ENCODE measurements at regions not wholly inside any gene's neighbourhood (a gene's known extent, or its start where the extent isn't known, plus 50 kb on each side); places are given as distances from the start of the nearest gene placed in this dataset.

DNA sequence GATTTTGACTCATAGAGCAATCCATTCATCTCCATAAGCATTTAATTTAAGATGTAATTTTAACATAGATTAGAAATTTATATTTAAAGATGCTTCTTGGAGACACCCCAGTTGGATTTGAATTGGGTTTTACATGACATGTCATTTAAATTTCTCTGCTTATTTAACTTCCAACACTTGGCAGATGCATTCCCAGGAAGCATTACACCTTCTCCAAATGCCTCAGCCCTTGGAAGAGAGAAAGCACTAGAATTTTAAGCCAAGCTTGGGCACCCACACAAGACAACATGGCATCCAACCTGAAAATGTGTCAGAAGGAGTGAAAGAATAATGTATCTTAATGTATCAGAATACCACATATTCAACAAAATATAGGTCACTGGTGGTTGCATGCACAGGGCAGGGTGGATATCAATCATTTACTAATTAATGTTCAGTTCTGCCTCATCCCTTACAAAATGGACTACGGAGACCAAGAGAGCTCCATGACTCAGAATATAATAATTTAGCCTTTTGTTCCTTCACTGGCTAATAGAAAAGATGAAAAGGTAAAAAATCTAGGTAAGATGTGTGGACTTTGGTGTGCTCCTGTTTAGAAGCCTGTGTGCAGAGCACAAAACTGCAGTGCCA lies 541.7 kb upstream of the SORCS1 start:
- DNase-seq (ENCODE audit: low read depth), result no peak
- no peak overlapping the region for H3K4me3 ChIP-seq (ENCODE audit: low read depth, low read length)
- TF ChIP-seq, protein P1, sequence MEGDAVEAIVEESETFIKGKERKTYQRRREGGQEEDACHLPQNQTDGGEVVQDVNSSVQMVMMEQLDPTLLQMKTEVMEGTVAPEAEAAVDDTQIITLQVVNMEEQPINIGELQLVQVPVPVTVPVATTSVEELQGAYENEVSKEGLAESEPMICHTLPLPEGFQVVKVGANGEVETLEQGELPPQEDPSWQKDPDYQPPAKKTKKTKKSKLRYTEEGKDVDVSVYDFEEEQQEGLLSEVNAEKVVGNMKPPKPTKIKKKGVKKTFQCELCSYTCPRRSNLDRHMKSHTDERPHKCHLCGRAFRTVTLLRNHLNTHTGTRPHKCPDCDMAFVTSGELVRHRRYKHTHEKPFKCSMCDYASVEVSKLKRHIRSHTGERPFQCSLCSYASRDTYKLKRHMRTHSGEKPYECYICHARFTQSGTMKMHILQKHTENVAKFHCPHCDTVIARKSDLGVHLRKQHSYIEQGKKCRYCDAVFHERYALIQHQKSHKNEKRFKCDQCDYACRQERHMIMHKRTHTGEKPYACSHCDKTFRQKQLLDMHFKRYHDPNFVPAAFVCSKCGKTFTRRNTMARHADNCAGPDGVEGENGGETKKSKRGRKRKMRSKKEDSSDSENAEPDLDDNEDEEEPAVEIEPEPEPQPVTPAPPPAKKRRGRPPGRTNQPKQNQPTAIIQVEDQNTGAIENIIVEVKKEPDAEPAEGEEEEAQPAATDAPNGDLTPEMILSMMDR (IDR thresholded peaks at IDR 0.05; ENCODE audit: insufficient read depth, low read depth, low read length), result no peak

DNA sequence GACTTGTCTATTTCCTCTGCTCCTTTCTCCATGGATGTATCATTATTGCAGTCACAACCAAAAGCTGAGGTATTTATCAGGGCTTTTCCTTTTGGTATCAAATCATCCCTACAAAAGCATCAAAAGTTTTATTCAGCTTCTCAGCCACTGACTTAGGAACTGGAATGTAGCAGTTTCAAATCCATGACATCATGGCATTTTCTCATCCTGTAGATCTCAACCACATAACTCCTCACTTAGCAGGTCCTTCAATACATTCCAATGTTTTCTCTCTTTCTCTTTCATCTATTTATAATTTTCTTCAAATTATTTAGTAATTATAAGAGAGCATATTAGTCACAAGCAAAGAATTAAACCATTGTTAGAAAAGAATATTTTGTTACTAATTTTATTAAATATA lies 537.4 kb upstream of the SORCS1 start:
- H3K4me3 ChIP-seq (ENCODE audit: low read depth, low read length), result no peak overlapping the region
- TF ChIP-seq, protein P1 (IDR thresholded peaks at IDR 0.05; ENCODE audit: insufficient read depth, low read depth, low read length), result no peak
- DNase-seq (ENCODE audit: low read depth), result peak; percentile 2

DNA sequence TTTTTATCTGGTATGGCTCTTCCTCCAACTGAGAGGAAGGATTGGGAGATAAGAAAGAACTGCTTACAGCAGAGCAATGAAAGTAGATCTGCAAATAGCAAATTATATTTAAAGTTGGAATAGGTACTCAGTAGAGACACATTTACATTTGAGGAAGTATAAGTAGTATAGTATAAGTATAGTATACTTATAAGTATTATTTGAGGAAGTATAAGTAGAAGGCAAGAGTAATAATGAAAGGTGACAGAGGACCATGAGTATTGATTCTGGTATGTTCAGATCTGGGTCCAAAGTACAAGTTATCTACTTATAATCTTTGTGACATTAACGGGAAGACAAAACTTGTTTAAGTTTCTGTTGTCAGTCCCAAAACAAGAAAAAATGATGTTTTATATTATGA lies 527.6 kb upstream of the SORCS1 start:
- TF ChIP-seq, protein P1 (IDR thresholded peaks at IDR 0.05; ENCODE audit: insufficient read depth, low read depth, low read length), result no peak
- DNase-seq (ENCODE audit: low read depth), result no peak
- no peak overlapping the region for H3K4me3 ChIP-seq (ENCODE audit: low read depth, low read length)

DNA sequence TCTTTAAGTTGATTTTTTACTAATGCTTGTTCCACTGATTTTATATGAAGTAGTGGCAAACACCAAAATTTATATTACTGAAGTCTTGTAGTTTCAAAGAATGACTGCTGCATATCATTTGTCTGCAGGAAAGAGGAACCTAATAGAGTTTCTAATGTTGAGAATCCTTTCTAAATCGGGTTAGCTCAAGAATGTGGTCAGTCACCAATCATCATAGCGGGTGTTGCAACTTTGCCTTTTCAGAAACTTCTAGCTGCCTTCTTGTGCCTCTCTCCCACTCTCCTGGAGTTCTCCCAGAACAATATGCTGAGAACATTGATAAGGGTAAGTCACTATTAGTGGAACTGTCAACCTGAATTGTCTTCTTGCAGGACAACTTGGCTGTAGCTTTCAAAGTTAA lies 524.8 kb upstream of the SORCS1 start:
- H3K4me3 ChIP-seq (ENCODE audit: low read depth, low read length), result no peak overlapping the region
- DNase-seq (ENCODE audit: low read depth), result no peak
- TF ChIP-seq, protein P1 (IDR thresholded peaks at IDR 0.05; ENCODE audit: insufficient read depth, low read depth, low read length), result no peak

- TF ChIP-seq, protein P1 (IDR thresholded peaks at IDR 0.05; ENCODE audit: insufficient read depth, low read depth, low read length), result no peak
- no peak for DNase-seq (ENCODE audit: low read depth)
- H3K4me3 ChIP-seq (ENCODE audit: low read depth, low read length), result no peak overlapping the region
Observed at GRCh38 chr10:107687701-107688100, 523.2 kb upstream of the SORCS1 start.

DNA sequence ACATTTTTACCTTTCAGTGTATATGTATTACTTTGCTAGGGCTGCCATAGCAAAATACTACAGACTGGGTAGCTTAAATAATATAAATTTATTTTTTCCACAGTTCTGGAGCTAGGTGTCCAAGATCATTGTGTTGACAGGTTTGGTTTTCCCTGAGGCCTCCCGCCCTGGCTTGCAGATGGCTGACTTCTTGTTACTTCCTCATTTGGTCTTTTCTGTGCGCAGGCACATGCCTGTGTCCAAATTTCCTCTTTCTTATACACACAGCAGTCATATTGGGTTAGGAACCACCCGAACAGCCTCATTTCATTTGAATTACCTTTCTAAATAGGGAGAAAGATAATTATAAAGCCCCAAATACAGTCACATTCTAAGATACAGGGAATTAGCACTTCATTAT lies 521.6 kb upstream of the SORCS1 start:
- TF ChIP-seq, protein P1 (IDR thresholded peaks at IDR 0.05; ENCODE audit: insufficient read depth, low read depth, low read length), result no peak
- H3K4me3 ChIP-seq (ENCODE audit: low read depth, low read length), result no peak overlapping the region
- no peak for DNase-seq (ENCODE audit: low read depth)

DNA sequence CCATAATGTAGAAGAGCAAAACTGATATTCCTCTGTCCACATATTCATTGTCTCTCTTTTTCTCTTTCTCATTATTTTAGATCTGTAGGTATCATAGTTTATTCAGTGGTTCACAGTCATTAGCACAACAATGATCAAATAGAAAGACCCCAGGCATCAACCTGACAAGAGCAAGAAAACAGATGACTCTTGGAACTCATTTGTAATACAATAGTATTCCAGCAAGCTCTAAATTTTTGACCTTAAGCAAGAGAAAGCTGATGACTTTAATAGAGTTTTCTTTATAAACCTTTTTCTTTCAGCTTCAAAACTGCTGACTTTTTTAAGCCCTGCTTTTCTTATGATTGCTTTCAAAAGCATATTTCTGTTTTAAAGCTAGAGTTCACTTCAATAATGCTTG lies 507.5 kb upstream of the SORCS1 start:
- TF ChIP-seq, protein P1 (IDR thresholded peaks at IDR 0.05; ENCODE audit: insufficient read depth, low read depth, low read length), result no peak
- DNase-seq (ENCODE audit: low read depth), result no peak
- no peak overlapping the region for H3K4me3 ChIP-seq (ENCODE audit: low read depth, low read length)

All from fibroblast of villous mesenchyme (primary cell).